GM19463 (cell line): ENCODE measurements at regions not wholly inside any gene's neighbourhood (a gene's known extent, or its start where the extent isn't known, plus 50 kb on each side); places are given as distances from the start of the nearest gene placed in this dataset.

Experiments
- ATAC-seq: cut with Tn5 transposase; IDR thresholded peaks from one replicate; pipeline ENCODE4 v1.9.1; 2021; ENCODE audit warnings: mild to moderate bottlenecking, moderate library complexity; ENCODE audit not compliant: unreplicated experiment

- ATAC-seq = no peak
These were observed 86.3 kb downstream of the HS3ST1 start for GRCh38 chr4:11342401-11342800.

GRCh38 chr4:11341337-11342043, 87.2 kb downstream of the HS3ST1 start:
- peak; percentile 33 for ATAC-seq

GRCh38 chr4:11338956-11339782, 89.5 kb downstream of the HS3ST1 start:
- peak; percentile 33 for ATAC-seq

GRCh38 chr4:11337287-11337686, 91.4 kb downstream of the HS3ST1 start:
- ATAC-seq = no peak

GRCh38 chr4:11336435-11336834, 92.3 kb downstream of the HS3ST1 start:
- ATAC-seq = no peak

- ATAC-seq = no peak
These were observed 93.8 kb downstream of the HS3ST1 start for GRCh38 chr4:11334887-11335286.

GRCh38 chr4:11328401-11328800, 100.3 kb downstream of the HS3ST1 start:
- ATAC-seq = no peak

GRCh38 chr4:11326021-11326420, 102.7 kb downstream of the HS3ST1 start:
- no peak for ATAC-seq

- ATAC-seq = no peak
These were observed 104.9 kb downstream of the HS3ST1 start for GRCh38 chr4:11323771-11324170.

GRCh38 chr4:11313157-11313943, 115.3 kb downstream of the HS3ST1 start:
- no peak for ATAC-seq

GRCh38 chr4:11312389-11312788, 116.3 kb downstream of the HS3ST1 start:
- ATAC-seq = no peak

- no peak for ATAC-seq
These were observed 127.5 kb downstream of the HS3ST1 start for GRCh38 chr4:11301075-11301660.

- no peak for ATAC-seq
These were observed 128.9 kb downstream of the HS3ST1 start for GRCh38 chr4:11299836-11300235.

GRCh38 chr4:11299016-11299415, 129.7 kb downstream of the HS3ST1 start:
- ATAC-seq = no peak

- ATAC-seq = no peak
These were observed 130.2 kb downstream of the HS3ST1 start for GRCh38 chr4:11298451-11298850.

- no peak for ATAC-seq
These were observed 131.1 kb downstream of the HS3ST1 start for GRCh38 chr4:11297627-11298026.

- no peak for ATAC-seq
These were observed 131.5 kb downstream of the HS3ST1 start for GRCh38 chr4:11297201-11297600.

GRCh38 chr4:11293866-11294265, 134.8 kb downstream of the HS3ST1 start:
- no peak for ATAC-seq

GRCh38 chr4:11287055-11287454, 141.6 kb downstream of the HS3ST1 start:
- no peak for ATAC-seq

GRCh38 chr4:11286533-11286932, 142.2 kb downstream of the HS3ST1 start:
- ATAC-seq = peak; percentile 74

GRCh38 chr4:11281720-11282119, 147.0 kb downstream of the HS3ST1 start:
- ATAC-seq = no peak
